ENCODE measurements at regions not wholly inside any gene's neighbourhood (a gene's known extent, or its start where the extent isn't known, plus 50 kb on each side); places are given as distances from the start of the nearest gene placed in this dataset.

DNA sequence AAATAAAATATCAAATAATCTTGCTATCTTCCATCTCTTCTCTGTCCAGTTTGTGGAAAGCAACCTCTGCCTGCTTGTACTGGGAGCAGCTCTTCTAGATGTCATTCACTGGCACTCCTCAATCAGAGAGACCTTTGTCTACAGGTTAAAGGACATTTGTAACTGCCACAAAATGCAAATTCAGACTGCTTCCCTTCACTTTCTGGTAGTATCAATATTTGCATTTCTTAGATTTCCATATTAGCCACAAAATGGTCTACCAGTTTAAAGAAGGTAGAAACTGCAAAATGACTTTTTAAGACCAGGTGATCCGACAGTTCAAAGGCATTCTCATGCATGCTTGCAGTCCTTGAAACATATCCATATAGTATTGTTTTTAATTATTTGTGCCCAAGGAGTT is 51.7 kb upstream of the RCN1 start:
- Histone ChIP-seq H3K27me3 (peaks cover 10% of the 10 kb centered on the region), H3K27ac (no peak overlapping the region), H3K4me1 (no peaks in the 10 kb centered on the region), H3K36me3 (no peaks in the 10 kb centered on the region), H3K9me3 (no peaks in the 10 kb centered on the region), H3K4me3 (no peak overlapping the region)
- WGBS, 2 donors (ENCODE audit: low coverage in 1 of 2): 82 to 100% methylated on average over 1 of the region's 1 CpG
- no peak for ATAC-seq
- TF ChIP-seq POLR2A (IDR thresholded peaks at IDR 0.05) (no peak), EP300 (IDR thresholded peaks at IDR 0.05) (no peak), POLR2AphosphoS5 (IDR thresholded peaks at IDR 0.05) (no peak)
- TF ChIP-seq, protein P1, sequence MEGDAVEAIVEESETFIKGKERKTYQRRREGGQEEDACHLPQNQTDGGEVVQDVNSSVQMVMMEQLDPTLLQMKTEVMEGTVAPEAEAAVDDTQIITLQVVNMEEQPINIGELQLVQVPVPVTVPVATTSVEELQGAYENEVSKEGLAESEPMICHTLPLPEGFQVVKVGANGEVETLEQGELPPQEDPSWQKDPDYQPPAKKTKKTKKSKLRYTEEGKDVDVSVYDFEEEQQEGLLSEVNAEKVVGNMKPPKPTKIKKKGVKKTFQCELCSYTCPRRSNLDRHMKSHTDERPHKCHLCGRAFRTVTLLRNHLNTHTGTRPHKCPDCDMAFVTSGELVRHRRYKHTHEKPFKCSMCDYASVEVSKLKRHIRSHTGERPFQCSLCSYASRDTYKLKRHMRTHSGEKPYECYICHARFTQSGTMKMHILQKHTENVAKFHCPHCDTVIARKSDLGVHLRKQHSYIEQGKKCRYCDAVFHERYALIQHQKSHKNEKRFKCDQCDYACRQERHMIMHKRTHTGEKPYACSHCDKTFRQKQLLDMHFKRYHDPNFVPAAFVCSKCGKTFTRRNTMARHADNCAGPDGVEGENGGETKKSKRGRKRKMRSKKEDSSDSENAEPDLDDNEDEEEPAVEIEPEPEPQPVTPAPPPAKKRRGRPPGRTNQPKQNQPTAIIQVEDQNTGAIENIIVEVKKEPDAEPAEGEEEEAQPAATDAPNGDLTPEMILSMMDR (IDR thresholded peaks at IDR 0.05): no peak

DNA sequence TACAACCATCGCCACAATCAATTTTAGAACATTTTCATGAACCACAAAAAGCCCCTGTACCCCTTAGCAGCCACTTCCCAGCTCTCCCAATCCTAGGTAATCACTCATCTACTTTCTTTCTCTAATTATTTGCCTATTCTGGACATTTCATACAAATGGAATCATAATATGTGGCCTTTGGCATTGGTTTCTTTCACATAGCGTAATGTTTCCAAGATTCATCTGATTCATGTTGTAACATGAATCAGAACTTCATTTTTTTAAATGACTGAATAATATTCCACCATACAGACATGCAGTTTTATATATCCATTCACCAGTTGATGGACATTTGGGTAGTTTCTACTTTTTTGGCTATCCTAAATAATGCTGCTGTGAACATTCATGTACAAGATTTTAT is 56.2 kb upstream of the RCN1 start:
- Histone ChIP-seq H3K36me3 (no peaks in the 10 kb centered on the region), H3K27me3 (peaks cover 10% of the 10 kb centered on the region), H3K27ac (no peak overlapping the region), H3K4me1 (no peaks in the 10 kb centered on the region), H3K4me3 (no peak overlapping the region), H3K9me3 (no peaks in the 10 kb centered on the region)
- TF ChIP-seq POLR2A (IDR thresholded peaks at IDR 0.05) (no peak), POLR2AphosphoS5 (IDR thresholded peaks at IDR 0.05) (no peak), EP300 (IDR thresholded peaks at IDR 0.05) (no peak)
- TF ChIP-seq, protein P1 (IDR thresholded peaks at IDR 0.05): no peak
- 50 to 88% methylated on average over 2 of the region's 2 CpGs for WGBS, 2 donors (ENCODE audit: low coverage in 1 of 2)
- no peak for ATAC-seq

DNA sequence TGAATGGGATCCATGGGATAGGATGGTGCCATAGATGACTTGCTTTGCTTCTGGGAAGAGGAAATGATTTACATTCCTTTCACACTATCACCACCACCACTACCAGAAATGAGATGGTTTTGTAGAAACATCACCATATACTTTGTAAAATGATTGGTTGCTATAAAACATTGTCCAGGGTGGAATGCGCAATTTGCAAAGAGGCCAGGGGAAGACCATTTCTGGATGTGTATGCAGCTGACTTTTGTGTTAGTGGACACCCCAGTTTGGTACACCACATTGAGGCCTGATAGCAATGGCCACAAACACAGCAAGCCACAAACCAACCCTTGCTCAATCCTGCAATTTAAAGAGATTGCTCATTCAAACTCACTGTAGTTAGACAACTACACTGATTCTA is 56.7 kb upstream of the RCN1 start:
- no peak for ATAC-seq
- WGBS, 2 donors (ENCODE audit: low coverage in 1 of 2): 83 to 88% methylated on average over 1 of the region's 1 CpG
- Histone ChIP-seq H3K4me3 (no peak overlapping the region), H3K9me3 (no peaks in the 10 kb centered on the region), H3K27ac (no peak overlapping the region), H3K4me1 (no peaks in the 10 kb centered on the region), H3K27me3 (peaks cover 10% of the 10 kb centered on the region), H3K36me3 (no peaks in the 10 kb centered on the region)
- TF ChIP-seq POLR2A (IDR thresholded peaks at IDR 0.05) (no peak), EP300 (IDR thresholded peaks at IDR 0.05) (no peak), POLR2AphosphoS5 (IDR thresholded peaks at IDR 0.05) (no peak)
- TF ChIP-seq, protein P1 (IDR thresholded peaks at IDR 0.05): no peak

DNA sequence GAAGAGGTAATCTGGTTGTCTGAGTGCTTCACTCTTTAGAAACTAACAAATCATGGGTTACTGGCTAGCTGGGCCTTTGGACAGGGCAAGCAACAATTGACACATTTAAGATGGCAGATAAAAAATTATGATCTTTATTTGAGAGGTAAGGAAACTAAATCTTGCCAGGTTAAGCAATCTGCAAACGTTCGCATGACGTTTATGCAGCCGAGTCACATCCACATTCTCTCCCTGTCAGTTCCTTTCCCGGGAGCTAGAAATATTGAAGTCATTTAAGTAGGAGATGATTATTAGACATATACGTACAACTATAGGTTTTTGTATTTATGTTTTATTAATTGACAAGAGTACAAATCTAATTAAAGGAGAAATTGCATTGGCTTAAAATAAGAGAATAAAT is 57.4 kb upstream of the RCN1 start:
- H3K9me3 ChIP-seq: no peaks in the 10 kb centered on the region
- no peak overlapping the region for H3K27ac ChIP-seq
- peaks cover 10% of the 10 kb centered on the region for H3K27me3 ChIP-seq
- 68 to 69% methylated on average over 5 to 6 of the region's 6 CpGs for whole genome bisulfite sequencing, 2 donors (ENCODE audit: low coverage in 1 of 2)
- ATAC-seq: no peak
- no peak overlapping the region for H3K4me3 ChIP-seq
- H3K4me1 ChIP-seq: no peaks in the 10 kb centered on the region
- TF ChIP-seq, protein P1 (IDR thresholded peaks at IDR 0.05): no peak
- TF ChIP-seq POLR2A (IDR thresholded peaks at IDR 0.05) (no peak), POLR2AphosphoS5 (IDR thresholded peaks at IDR 0.05) (no peak), EP300 (IDR thresholded peaks at IDR 0.05) (no peak)
- no peaks in the 10 kb centered on the region for H3K36me3 ChIP-seq

DNA sequence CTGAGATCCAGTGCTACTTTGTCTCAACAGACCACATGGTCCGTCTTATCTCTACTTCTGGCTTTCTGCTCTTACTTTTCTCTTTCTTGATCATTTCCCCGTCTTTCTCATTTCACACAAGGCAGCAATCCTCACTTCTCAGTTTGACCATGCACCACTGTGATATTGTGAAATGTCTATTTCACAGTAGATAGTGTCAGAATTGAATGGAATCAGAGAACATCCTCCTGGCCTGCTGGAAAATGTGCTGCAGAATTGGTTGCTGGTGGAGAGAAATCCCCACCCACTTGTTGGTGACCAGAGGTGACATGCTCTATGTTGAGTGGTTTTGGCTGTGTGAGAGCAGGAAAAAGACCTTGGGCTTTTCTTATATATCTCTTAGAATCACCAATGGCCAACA is 57.8 kb upstream of the RCN1 start:
- TF ChIP-seq, protein P1 (IDR thresholded peaks at IDR 0.05): no peak
- TF ChIP-seq POLR2A (IDR thresholded peaks at IDR 0.05): no peak
- no peak for TF ChIP-seq EP300 (IDR thresholded peaks at IDR 0.05)
- no peak for TF ChIP-seq POLR2AphosphoS5 (IDR thresholded peaks at IDR 0.05)
- H3K4me1 ChIP-seq: no peaks in the 10 kb centered on the region
- no peaks in the 10 kb centered on the region for H3K36me3 ChIP-seq
- no peak for ATAC-seq
- 40 to 76% methylated on average over 2 of the region's 2 CpGs for WGBS, 2 donors (ENCODE audit: low coverage in 1 of 2)
- H3K27me3 ChIP-seq: peaks cover 9% of the 10 kb centered on the region
- no peaks in the 10 kb centered on the region for H3K9me3 ChIP-seq
- H3K27ac ChIP-seq: no peak overlapping the region
- no peak overlapping the region for H3K4me3 ChIP-seq
